SK-N-SH (cell line): ENCODE measurements at regions not wholly inside any gene's neighbourhood (a gene's known extent, or its start where the extent isn't known, plus 50 kb on each side); places are given as distances from the start of the nearest gene placed in this dataset.

Source experiments
- CTCF ChIA-PET: fragments of 300-600, 350-600 bp; formaldehyde crosslinking; extraction: SDS; loops from one replicate; lab custom pipeline; 2021; lab: Yijun Ruan, JAX
- POLR2A ChIA-PET: fragments of 350-600 bp; sonication (Branson Sonifier 250); formaldehyde crosslinking; extraction: SDS; loops from one replicate; lab custom pipeline; 2020; ENCODE audit warnings: antibody characterized with exemption, inconsistent platforms; lab: Yijun Ruan, JAX
- DNase-seq: peaks from one replicate; pipeline ENCODE4 v3.0.0; 2012
- H2AFZ ChIP-seq: fragments of 200-600 bp; sonication (generic); 2 replicates; pipeline ENCODE4 v1.8.1; 2016; ENCODE audit warnings: antibody characterized with exemption, mild to moderate bottlenecking, low read depth
- H3F3A ChIP-seq: fragments of 200-600 bp; sonication (generic); replicated peaks from 2 replicates; pipeline ENCODE3; 2016; ENCODE audit warnings: antibody characterized with exemption, mild to moderate bottlenecking; ENCODE audit not compliant: insufficient read depth
- H3K27ac ChIP-seq, 2 experiments: fragments of 200-500 bp in 1 of 2; fragments of 200-600 bp in 1 of 2; sonication (Bioruptor generic) in 1 of 2; sonication (generic), shearing (Covaris generic) in 1 of 2; 2 replicates each; pipeline versions ENCODE4 v1.5.1 to v1.6.1; 2014 to 2016; ENCODE audit warnings: low read depth in 2 of 2, inconsistent platforms in 1 of 2, low read length in 1 of 2, mild to moderate bottlenecking in 1 of 2, mixed read lengths in 1 of 2
- H3K27me3 ChIP-seq: fragments of 200-600 bp; sonication (generic), shearing (Covaris generic); 2 replicates; pipeline ENCODE4 v1.6.1; 2016; ENCODE audit warnings: mixed run types; ENCODE audit not compliant: insufficient read depth
- H3K36me3 ChIP-seq, 2 experiments: fragments of 200-500 bp in 1 of 2; fragments of 200-600 bp in 1 of 2; sonication (Bioruptor generic) in 1 of 2; sonication (generic) in 1 of 2; replicated peaks in 1 of 2; 2 replicates each; pipeline versions ENCODE3 to v1.5.1; 2014 to 2016; ENCODE audit warnings: low read length in 1 of 2, mild to moderate bottlenecking in 1 of 2; ENCODE audit not compliant: insufficient read depth in 2 of 2, control insufficient read depth in 1 of 2
- H3K4me1 ChIP-seq, 2 experiments: fragments of 200-500 bp in 1 of 2; fragments of 200-600 bp in 1 of 2; sonication (Bioruptor generic) in 1 of 2; sonication (generic), shearing (Covaris generic) in 1 of 2; 2 replicates each; pipeline versions ENCODE4 v1.5.1 to v1.6.1; 2014 to 2016; ENCODE audit warnings: low read depth in 1 of 2, low read length in 1 of 2, mixed run types in 1 of 2; ENCODE audit not compliant: insufficient read depth in 2 of 2, control insufficient read depth in 1 of 2
- H3K4me2 ChIP-seq: fragments of 200-600 bp; sonication (generic), shearing (Covaris generic); 2 replicates; pipeline ENCODE4 v1.6.1; 2017; ENCODE audit warnings: mixed run types
- H3K4me3 ChIP-seq, 2 experiments: fragments of 200-500 bp in 1 of 2; fragments of 200-600 bp in 1 of 2; sonication (Bioruptor generic) in 1 of 2; sonication (generic), shearing (Covaris generic) in 1 of 2; 2 replicates each; pipeline versions ENCODE4 v1.5.1 to v1.8.1; 2014 to 2016; ENCODE audit warnings: low read depth in 2 of 2, inconsistent platforms in 1 of 2, low read length in 1 of 2, mild to moderate bottlenecking in 1 of 2, mixed read lengths in 1 of 2, moderate library complexity in 1 of 2
- H3K79me2 ChIP-seq: fragments of 200-600 bp; sonication (generic); 2 replicates; pipeline ENCODE4 v1.8.1; 2017; ENCODE audit warnings: mild to moderate bottlenecking; ENCODE audit not compliant: insufficient read depth
- H3K9ac ChIP-seq: fragments of 200-600 bp; sonication (generic); 2 replicates; pipeline ENCODE4 v1.6.1; 2017; ENCODE audit warnings: mixed run types
- H3K9me2 ChIP-seq: fragments of 200-600 bp; sonication (generic); 2 replicates; pipeline ENCODE4 v1.6.1; 2017; ENCODE audit warnings: mixed run types
- H3K9me3 ChIP-seq: fragments of 200-600 bp; sonication (generic); 2 replicates; pipeline ENCODE4 v1.6.1; 2017; ENCODE audit warnings: mixed run types, mild to moderate bottlenecking, moderate library complexity
- H4K20me1 ChIP-seq: fragments of 200-600 bp; sonication (generic); 2 replicates; pipeline ENCODE4 v1.6.1; 2017; ENCODE audit warnings: mild to moderate bottlenecking, mixed run types; ENCODE audit not compliant: insufficient read depth
- CHD2 ChIP-seq: fragments of 150-350 bp; IDR thresholded peaks from 2 replicates; pipeline ENCODE4 v1.6.1; 2018; ENCODE audit warnings: low read length; ENCODE audit not compliant: partially characterized antibody
- ELF1 ChIP-seq: IDR thresholded peaks from 2 replicates; pipeline ENCODE4 v1.4.0; 2012
- EP300 ChIP-seq, 2 experiments: IDR thresholded peaks; 2 replicates each; pipeline versions ENCODE4 v1.4.0 to v1.6.1; 2012; ENCODE audit warnings: borderline replicate concordance in 1 of 2, low read depth in 1 of 2, low read length in 1 of 2
- FOXM1 ChIP-seq: IDR thresholded peaks from 2 replicates; pipeline ENCODE4 v1.4.0; 2012; ENCODE audit warnings: low read depth, mild to moderate bottlenecking
- GATA2 ChIP-seq: sonication (generic); formaldehyde crosslinking; IDR thresholded peaks from 2 replicates; pipeline ENCODE4 v1.5.0; 2020; ENCODE audit warnings: mild to moderate bottlenecking, missing genetic modification reagents
- MXI1 ChIP-seq: IDR thresholded peaks from 2 replicates; pipeline ENCODE4 v1.6.1; 2012; ENCODE audit warnings: mild to moderate bottlenecking, low read depth, low read length, improper control_type of control experiment
- PBX3 ChIP-seq: IDR thresholded peaks from 2 replicates; pipeline ENCODE4; 2012
- POLR2AphosphoS5 ChIP-seq: IDR thresholded peaks from 2 replicates; pipeline ENCODE4 v1.6.1; 2012; ENCODE audit warnings: low read depth, low read length
- RXRA ChIP-seq: IDR thresholded peaks from 2 replicates; pipeline ENCODE4 v1.4.0; 2012; ENCODE audit warnings: low read depth, mild to moderate bottlenecking, borderline replicate concordance
- SIN3A ChIP-seq: IDR thresholded peaks from 2 replicates; pipeline ENCODE4 v1.6.1; 2012; ENCODE audit warnings: low read depth, mild to moderate bottlenecking, low read length, moderate library complexity, borderline replicate concordance
- SMC3 ChIP-seq: IDR thresholded peaks from 2 replicates; pipeline ENCODE4 v1.6.1; 2012; ENCODE audit warnings: low read depth, low read length, improper control_type of control experiment
- TAF1 ChIP-seq: IDR thresholded peaks from 2 replicates; pipeline ENCODE4 v1.6.1; 2012; ENCODE audit warnings: low read depth, mild to moderate bottlenecking, low read length, moderate library complexity, borderline replicate concordance
- TEAD4 ChIP-seq: IDR thresholded peaks from 2 replicates; pipeline ENCODE4 v1.4.0; 2012; ENCODE audit warnings: mild to moderate bottlenecking, borderline replicate concordance; ENCODE audit not compliant: insufficient read depth
- YY1 ChIP-seq: IDR thresholded peaks from 2 replicates; pipeline ENCODE4 v1.4.0; 2012; ENCODE audit warnings: low read depth, mild to moderate bottlenecking
- WGBS: methylation state at CpG from one replicate; pipeline ENCODE4 v1.1.6; 2017; ENCODE audit warnings: low lambda C conversion rate; 5-methylcytosine and 5-hydroxymethylcytosine counted together
- TF ChIP-seq, protein P1 (sequence below): IDR thresholded peaks from 2 replicates; pipeline ENCODE4 v1.6.1; 2012; ENCODE audit warnings: mild to moderate bottlenecking, low read depth, low read length, moderate library complexity

- H3F3A ChIP-seq = no peaks in the 10 kb centered on the region
- H3K9ac ChIP-seq = no peak overlapping the region
- ChIA-PET CTCF (no interaction called here), POLR2A (no interaction called here)
- H3K4me2 ChIP-seq = no peak overlapping the region
- no peak overlapping the region for H3K27ac ChIP-seq
- no peaks in the 10 kb centered on the region for H3K9me2 ChIP-seq
- H3K9me3 ChIP-seq = no peaks in the 10 kb centered on the region
- no peak overlapping the region for H2AFZ ChIP-seq
- no peaks in the 10 kb centered on the region for H3K27me3 ChIP-seq
- no peaks in the 10 kb centered on the region for H3K79me2 ChIP-seq
- TF ChIP-seq EP300 (IDR thresholded peaks at IDR 0.05; ENCODE audit: borderline replicate concordance in 1 of 2, low read depth in 1 of 2, low read length in 1 of 2) = no peak
- TF ChIP-seq POLR2AphosphoS5 = no peak
- no peak for TF ChIP-seq SIN3A
- no peak for TF ChIP-seq TEAD4
- no peak for TF ChIP-seq FOXM1
- TF ChIP-seq, protein P1, sequence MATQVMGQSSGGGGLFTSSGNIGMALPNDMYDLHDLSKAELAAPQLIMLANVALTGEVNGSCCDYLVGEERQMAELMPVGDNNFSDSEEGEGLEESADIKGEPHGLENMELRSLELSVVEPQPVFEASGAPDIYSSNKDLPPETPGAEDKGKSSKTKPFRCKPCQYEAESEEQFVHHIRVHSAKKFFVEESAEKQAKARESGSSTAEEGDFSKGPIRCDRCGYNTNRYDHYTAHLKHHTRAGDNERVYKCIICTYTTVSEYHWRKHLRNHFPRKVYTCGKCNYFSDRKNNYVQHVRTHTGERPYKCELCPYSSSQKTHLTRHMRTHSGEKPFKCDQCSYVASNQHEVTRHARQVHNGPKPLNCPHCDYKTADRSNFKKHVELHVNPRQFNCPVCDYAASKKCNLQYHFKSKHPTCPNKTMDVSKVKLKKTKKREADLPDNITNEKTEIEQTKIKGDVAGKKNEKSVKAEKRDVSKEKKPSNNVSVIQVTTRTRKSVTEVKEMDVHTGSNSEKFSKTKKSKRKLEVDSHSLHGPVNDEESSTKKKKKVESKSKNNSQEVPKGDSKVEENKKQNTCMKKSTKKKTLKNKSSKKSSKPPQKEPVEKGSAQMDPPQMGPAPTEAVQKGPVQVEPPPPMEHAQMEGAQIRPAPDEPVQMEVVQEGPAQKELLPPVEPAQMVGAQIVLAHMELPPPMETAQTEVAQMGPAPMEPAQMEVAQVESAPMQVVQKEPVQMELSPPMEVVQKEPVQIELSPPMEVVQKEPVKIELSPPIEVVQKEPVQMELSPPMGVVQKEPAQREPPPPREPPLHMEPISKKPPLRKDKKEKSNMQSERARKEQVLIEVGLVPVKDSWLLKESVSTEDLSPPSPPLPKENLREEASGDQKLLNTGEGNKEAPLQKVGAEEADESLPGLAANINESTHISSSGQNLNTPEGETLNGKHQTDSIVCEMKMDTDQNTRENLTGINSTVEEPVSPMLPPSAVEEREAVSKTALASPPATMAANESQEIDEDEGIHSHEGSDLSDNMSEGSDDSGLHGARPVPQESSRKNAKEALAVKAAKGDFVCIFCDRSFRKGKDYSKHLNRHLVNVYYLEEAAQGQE = no peak
- no peak for TF ChIP-seq MXI1
- TF ChIP-seq SMC3 = no peak
- no peak for TF ChIP-seq GATA2 (CRISPR knock-in tag)
- no peak for TF ChIP-seq RXRA
- no peak for TF ChIP-seq TAF1
- TF ChIP-seq YY1 = no peak
- no peak for TF ChIP-seq CHD2
- TF ChIP-seq ELF1 = no peak
- no peak for TF ChIP-seq PBX3
- no peak for DNase-seq
- no peak overlapping the region for H3K4me3 ChIP-seq
- no peaks in the 10 kb centered on the region for H4K20me1 ChIP-seq
- H3K36me3 ChIP-seq = no peaks in the 10 kb centered on the region
- WGBS = 9% methylated on average over 1 of the region's 1 CpG
- peaks cover 0 to 6% of the 10 kb centered on the region in 2 experiments; a peak in 1 of 4 replicates for H3K4me1 ChIP-seq
Measured at GRCh38 chr1:177487481-177487880, 316.7 kb downstream of the BRINP2 start.
